Endothelial cell of umbilical vein (primary cell): ENCODE measurements at regions not wholly inside any gene's neighbourhood (a gene's known extent, or its start where the extent isn't known, plus 50 kb on each side); places are given as distances from the start of the nearest gene placed in this dataset.

Experiments used
- BruUV-seq: library from RNA; stranded (reverse); fragments of 400-500 nt; replicated peaks from 2 replicates; lab custom pipeline; 2021; lab: Mats Ljungman, UMichigan
- CTCF ChIA-PET: fragments of 300-600, 350-600 bp; sonication (Branson Sonifier 250); formaldehyde crosslinking; loops from one replicate; lab custom pipeline; 2021; ENCODE audit warnings: antibody characterized with exemption, inconsistent platforms; lab: Charles Lee
- POLR2A ChIA-PET: fragments of 300-600, 350-600 bp; sonication (Branson Sonifier 250); formaldehyde crosslinking; loops from one replicate; lab custom pipeline; 2021; ENCODE audit warnings: antibody characterized with exemption, inconsistent platforms; lab: Charles Lee
- DNase-seq: peaks from one replicate; pipeline ENCODE4 v3.0.0-alpha.2; 2011; ENCODE audit warnings: low read depth, low spot score
- FAIRE-seq: peaks from 2 replicates; lab custom pipeline; 2011; peaks lifted over from hg19 to GRCh38; lab: Jason Lieb, UNC
- H2AFZ ChIP-seq: 2 replicates; pipeline ENCODE4 v1.6.0; 2012; ENCODE audit warnings: low read depth, low read length, control low read depth, inconsistent platforms
- H3K27ac ChIP-seq: 2 replicates; pipeline ENCODE4 v1.5.1; 2011; ENCODE audit warnings: low read depth, mild to moderate bottlenecking, control low read depth, low read length, moderate library complexity; ENCODE audit not compliant: insufficient read depth
- H3K27me3 ChIP-seq, 2 experiments: 2 replicates each; pipeline versions ENCODE4 v1.6.0 to v1.6.1; 2011; ENCODE audit warnings: low read length in 2 of 2, mixed read lengths in 1 of 2; ENCODE audit not compliant: control insufficient read depth in 2 of 2, insufficient read depth in 2 of 2
- H3K36me3 ChIP-seq, 2 experiments: 2 replicates in 1 of 2; 3 replicates in 1 of 2; pipeline ENCODE4 v1.5.1; 2011; ENCODE audit warnings: low read length in 2 of 2, mild to moderate bottlenecking in 1 of 2, moderate library complexity in 1 of 2; ENCODE audit not compliant: control insufficient read depth in 2 of 2, insufficient read depth in 2 of 2; ENCODE audit errors: extremely low read depth in 1 of 2
- H3K4me1 ChIP-seq: 3 replicates; pipeline ENCODE4 v1.5.1; 2011; ENCODE audit warnings: mild to moderate bottlenecking, low read length; ENCODE audit not compliant: control insufficient read depth, insufficient read depth; ENCODE audit errors: extremely low read depth
- H3K4me2 ChIP-seq: 2 replicates; pipeline ENCODE4 v1.6.1; 2011; ENCODE audit warnings: low read length, control low read depth, mixed read lengths; ENCODE audit not compliant: insufficient read depth
- H3K4me3 ChIP-seq, 3 experiments: fragments of 200-600 bp in 1 of 3; sonication (generic), shearing (Covaris generic) in 1 of 3; replicated peaks in 1 of 3; 2 replicates each; pipeline ENCODE4 v1.5.1; 2011 to 2016; ENCODE audit warnings: control low read depth in 3 of 3, low read length in 3 of 3, mild to moderate bottlenecking in 2 of 3, inconsistent platforms in 1 of 3, low read depth in 1 of 3, moderate library complexity in 1 of 3; ENCODE audit not compliant: insufficient read depth in 1 of 3
- H3K79me2 ChIP-seq: 2 replicates; pipeline ENCODE4 v1.6.0; 2012; ENCODE audit warnings: low read length, inconsistent platforms; ENCODE audit not compliant: control insufficient read depth, insufficient read depth
- H3K9ac ChIP-seq: replicated peaks from 2 replicates; pipeline ENCODE3; 2011; ENCODE audit warnings: low read length, control low read depth; ENCODE audit not compliant: insufficient read depth; ENCODE audit errors: extremely low read depth
- H3K9me1 ChIP-seq: replicated peaks from 3 replicates; pipeline ENCODE4 v1.6.0; 2011; ENCODE audit warnings: mild to moderate bottlenecking, low read length; ENCODE audit not compliant: control insufficient read depth, insufficient read depth; ENCODE audit errors: extremely low read depth
- H3K9me3 ChIP-seq: replicated peaks from 2 replicates; pipeline ENCODE4 v1.5.1; 2012; ENCODE audit warnings: low read length, inconsistent platforms; ENCODE audit not compliant: control insufficient read depth, insufficient read depth
- H4K20me1 ChIP-seq: replicated peaks from 2 replicates; pipeline ENCODE3; 2011; ENCODE audit warnings: mild to moderate bottlenecking, low read length; ENCODE audit not compliant: control insufficient read depth, insufficient read depth; ENCODE audit errors: extremely low read depth
- CTCF ChIP-seq, 2 donors: IDR thresholded peaks; 1 replicate in 1 of 2; 2 replicates in 1 of 2; pipeline ENCODE4 v1.5.1; 2011; ENCODE audit warnings: low read length in 2 of 2, mild to moderate bottlenecking in 2 of 2, moderate library complexity in 2 of 2, control low read depth in 1 of 2, inconsistent platforms in 1 of 2, low read depth in 1 of 2; ENCODE audit not compliant: insufficient read depth in 1 of 2; ENCODE audit errors: extremely low read depth in 1 of 2
- EZH2 ChIP-seq: IDR thresholded peaks from 2 replicates; pipeline ENCODE4 v1.6.1; 2012; ENCODE audit warnings: borderline replicate concordance, low read depth, mild to moderate bottlenecking, moderate library complexity, low read length, inconsistent platforms; ENCODE audit not compliant: severe bottlenecking
- FOS ChIP-seq: IDR thresholded peaks from 2 replicates; pipeline ENCODE4 v1.6.1; 2011; ENCODE audit warnings: mild to moderate bottlenecking, low read length, moderate library complexity, borderline replicate concordance; ENCODE audit not compliant: insufficient read depth
- GATA2 ChIP-seq: IDR thresholded peaks from 2 replicates; pipeline ENCODE4 v1.7.0; 2011; ENCODE audit warnings: low read depth, mild to moderate bottlenecking, moderate library complexity, mixed read lengths, low read length; ENCODE audit not compliant: insufficient read length, insufficient read depth
- JUN ChIP-seq: IDR thresholded peaks from 2 replicates; pipeline ENCODE4 v1.6.1; 2011; ENCODE audit warnings: borderline replicate concordance, low read depth; ENCODE audit not compliant: insufficient read length, insufficient read depth
- MAX ChIP-seq: IDR thresholded peaks from 2 replicates; pipeline ENCODE4 v1.6.1; 2011; ENCODE audit not compliant: insufficient read depth, insufficient read length
- MYC ChIP-seq: IDR thresholded peaks from one replicate; pipeline ENCODE4 v1.6.1; 2011; ENCODE audit warnings: mild to moderate bottlenecking, low read depth, low read length
- POLR2A ChIP-seq: IDR thresholded peaks from 2 replicates; pipeline ENCODE4 v1.6.1; 2012; ENCODE audit warnings: low read depth, mild to moderate bottlenecking, control low read depth, low read length
- POLR2AphosphoS5 ChIP-seq: IDR thresholded peaks from 2 replicates; pipeline ENCODE4 v1.6.1; 2012; ENCODE audit warnings: low read depth, mild to moderate bottlenecking, control low read depth, low read length, moderate library complexity; ENCODE audit not compliant: insufficient read depth
- dilution Hi-C: fragments of 300-500 bp; cut with MboI; formaldehyde crosslinking; loops from one replicate; pipeline ENCODE4 v1.15.0; 2019; ENCODE audit warnings: low sequenced_read_pairs; ENCODE audit not compliant: extremely low pct_ligation_motif_present
- intact Hi-C: fragments of 100-400 bp; cut with micrococcal nuclease; formaldehyde crosslinking; loops from one replicate; pipeline ENCODE4 v1.10.0; 2022

DNA sequence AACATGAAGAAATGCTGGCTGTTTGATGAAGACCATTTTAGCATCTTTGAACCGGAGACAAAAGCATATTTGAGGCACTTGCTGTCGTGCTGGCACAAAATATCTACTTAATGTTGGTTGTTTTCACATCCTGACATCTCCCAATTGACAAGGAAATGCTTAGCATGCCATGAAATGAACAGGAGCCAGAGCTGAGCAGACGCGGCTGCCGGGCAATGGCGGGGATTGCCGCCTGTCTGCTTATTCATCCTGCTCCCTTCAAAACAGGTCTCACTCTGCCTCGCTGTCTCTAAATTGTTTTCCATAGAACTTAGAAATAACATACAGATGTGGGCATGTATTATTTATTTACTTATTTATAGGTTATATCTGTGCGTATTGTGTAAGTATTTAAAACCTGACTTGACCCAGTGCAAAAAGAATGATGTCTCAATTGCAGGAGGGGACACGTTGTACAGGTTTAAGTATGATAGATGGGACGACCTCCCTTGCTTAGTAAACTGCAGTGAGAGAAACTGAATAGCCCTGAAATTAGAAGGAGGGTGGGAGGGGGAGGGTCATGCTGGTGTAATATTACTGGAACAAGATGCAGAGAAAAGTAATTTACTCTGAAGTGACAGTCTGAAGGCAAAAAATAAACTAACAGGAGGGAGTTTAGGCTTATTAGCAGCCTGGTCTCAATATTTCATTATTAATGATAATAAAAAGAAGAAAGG is 590.4 kb upstream of the PLXNA2 start:
- Histone ChIP-seq H3K9me3 (no peaks in the 10 kb centered on the region), H3K9ac (no peak overlapping the region), H3K4me3 (no peak overlapping the region), H3K79me2 (no peaks in the 10 kb centered on the region), H3K36me3 (no peaks in the 10 kb centered on the region), H4K20me1 (no peaks in the 10 kb centered on the region), H3K9me1 (no peaks in the 10 kb centered on the region), H3K4me2 (peak overlapping the region; percentile 21), H3K27me3 (no peaks in the 10 kb centered on the region), H3K4me1 (peaks cover 2% of the 10 kb centered on the region), H3K27ac (no peak overlapping the region), H2AFZ (peak overlapping the region; percentile 49)
- no peak for TF ChIP-seq POLR2AphosphoS5
- no peak for TF ChIP-seq MAX
- TF ChIP-seq EZH2, result no peak
- POLR2A ChIA-PET, result no interaction called here
- FAIRE-seq (peak; percentile 62), DNase-seq (peak; percentile 67)
- dilution Hi-C loops, result no loop called here
- BruUV-seq, result no TSS peak
- intact Hi-C loops, result no loop called here
- CTCF ChIA-PET, result interaction anchor here (1.1 to 1.4 kb wide), 2 partner anchors 14 to 164 kb away, joined by 3 to 4 read pairs; no protein-coding TSS in a partner anchor

DNA sequence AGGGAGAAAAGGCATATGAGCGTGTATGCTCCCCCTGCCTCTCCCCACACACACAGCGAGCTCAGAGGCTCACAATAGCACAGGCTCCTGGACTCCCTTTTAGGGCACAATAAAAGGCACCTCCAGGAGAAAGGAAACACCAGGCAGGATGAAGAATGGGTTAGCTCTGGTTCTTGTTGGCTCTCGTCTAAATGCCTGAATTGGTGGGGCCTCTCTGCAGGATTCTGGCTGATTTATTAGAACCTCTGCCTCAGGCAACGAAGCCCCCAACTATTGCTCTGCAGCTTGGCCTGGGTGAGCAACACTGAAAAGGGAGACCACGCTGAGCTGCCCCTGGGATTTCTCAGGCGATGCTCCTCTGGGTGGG is 590.9 kb upstream of the PLXNA2 start:
- H3K27me3 ChIP-seq, result no peaks in the 10 kb centered on the region
- dilution Hi-C loops (no loop called here), intact Hi-C loops (no loop called here)
- no peak overlapping the region for H3K4me3 ChIP-seq
- H3K9me1 ChIP-seq, result no peaks in the 10 kb centered on the region
- POLR2A ChIA-PET, result no interaction called here
- no peak for FAIRE-seq
- H3K36me3 ChIP-seq, result no peaks in the 10 kb centered on the region
- no peak for DNase-seq
- TF ChIP-seq POLR2A (no peak), JUN (no peak), POLR2AphosphoS5 (no peak), GATA2 (no peak), MYC (no peak), EZH2 (no peak), CTCF (IDR thresholded peaks at IDR 0.05; ENCODE audit: extremely low read depth in 1 of 2, insufficient read depth in 1 of 2, low read depth in 1 of 2, low read length in 2 of 2) (no peak), FOS (no peak), MAX (no peak)
- peaks cover 2% of the 10 kb centered on the region for H3K4me1 ChIP-seq
- H3K79me2 ChIP-seq, result no peaks in the 10 kb centered on the region
- H3K27ac ChIP-seq, result no peak overlapping the region
- BruUV-seq, result no TSS peak
- CTCF ChIA-PET, result interaction anchor here (1.1 to 1.4 kb wide), 2 partner anchors 14 to 163 kb away, joined by 3 to 4 read pairs; no protein-coding TSS in a partner anchor
- H3K4me2 ChIP-seq, result no peak overlapping the region
- no peak overlapping the region for H3K9ac ChIP-seq
- no peaks in the 10 kb centered on the region for H3K9me3 ChIP-seq
- H4K20me1 ChIP-seq, result no peaks in the 10 kb centered on the region
- no peak overlapping the region for H2AFZ ChIP-seq
